Stomach (tissue), 8 donors: ENCODE measurements at regions not wholly inside any gene's neighbourhood (a gene's known extent, or its start where the extent isn't known, plus 50 kb on each side); places are given as distances from the start of the nearest gene placed in this dataset.
"Not testable (repeated sequence)": the region's sequence is repeated elsewhere in the genome, so short reads cannot be mapped to it uniquely, and the experiment has no call there.

Experiments
- DNase-seq, 2 donors: peaks; one replicate each; pipeline versions ENCODE4 v3.0.0 to v3.0.0-alpha.2; 2013 to 2019
- H3K27ac ChIP-seq, 5 donors: fragments of 200-600 bp in 4 of 5; sonication (generic) in 4 of 5; one replicate each; pipeline ENCODE4 v1.5.1; 2013 to 2019; ENCODE audit warnings: mild to moderate bottlenecking in 1 of 5, moderate library complexity in 1 of 5
- H3K27me3 ChIP-seq, 3 donors: fragments of 200-600 bp; sonication (generic); one replicate each; pipeline ENCODE4 v1.5.1; 2017 to 2019; ENCODE audit warnings: mixed run types in 1 of 3
- H3K36me3 ChIP-seq, 4 donors: fragments of 200-600 bp; sonication (generic); 1 replicate in 3 of 4; 2 replicates in 1 of 4; pipeline ENCODE4 v1.5.1; 2016 to 2019
- H3K4me1 ChIP-seq, 4 donors: fragments of 200-600 bp; sonication (generic); one replicate each; pipeline ENCODE4 v1.5.1; 2016 to 2019
- H3K4me3 ChIP-seq, 4 donors: fragments of 200-600 bp; sonication (generic) in 3 of 4; one replicate each; pipeline ENCODE4 v1.5.1; 2016 to 2019; ENCODE audit warnings: mild to moderate bottlenecking in 1 of 4
- H3K9me3 ChIP-seq, 4 donors: fragments of 200-600 bp; sonication (generic); one replicate each; pipeline ENCODE4 v1.5.1; 2016 to 2019
- CTCF ChIP-seq, 7 experiments: fragments of 450-650 bp in 4 of 7; fragments of 200-600 bp in 3 of 7; sonication (generic) in 3 of 7; IDR thresholded peaks; one replicate each; pipeline ENCODE4 v1.5.1; 2016 to 2019; ENCODE audit warnings: antibody characterized with exemption in 7 of 7, control low read depth in 2 of 7, mild to moderate bottlenecking in 1 of 7
- EP300 ChIP-seq: sonication (generic); formaldehyde crosslinking; IDR thresholded peaks from one replicate; pipeline ENCODE4 v1.6.1; 2017; ENCODE audit warnings: antibody characterized with exemption
- POLR2A ChIP-seq, 4 donors: fragments of 450-650 bp; IDR thresholded peaks; one replicate each; pipeline ENCODE4 v1.6.1; 2016; ENCODE audit warnings: antibody characterized with exemption in 4 of 4, control low read depth in 2 of 4, mild to moderate bottlenecking in 1 of 4, moderate library complexity in 1 of 4
- POLR2AphosphoS5 ChIP-seq, 3 donors: sonication (generic); formaldehyde crosslinking; IDR thresholded peaks; one replicate each; pipeline ENCODE4 v1.6.1; 2016; ENCODE audit warnings: antibody characterized with exemption in 3 of 3
- WGBS, 5 donors: extraction: QIAGEN DNeasy Blood & Tissue Kit in 3 of 5; methylation state at CpG; one replicate each; pipeline versions ENCODE4 v1.1.5 to v1.1.7; 2013 to 2018; 5-methylcytosine and 5-hydroxymethylcytosine counted together
- intact Hi-C: fragments of 100-400 bp; cut with DNase I; formaldehyde crosslinking; loops from one replicate; pipeline ENCODE4 v1.15.1; 2023; ENCODE audit warnings: low total_unique reads
- donor health status: healthy with polysubstance abuse.
- donor health status: Bipolar disorder and iron deficiency.
- donor health status: healthy.

GRCh38 chr6:27809939-27810767, 102.0 kb downstream of the OR2B2 start:
- Histone ChIP-seq H3K9me3 (no peaks in the 10 kb centered on the region), H3K4me1 (peaks cover 0 to 50% (median 30%) of the 10 kb centered on the region in 4 donors), H3K27me3 (peaks cover 0 to 13% (median 0%) of the 10 kb centered on the region in 3 donors), H3K27ac (peak overlapping the region; percentile 83 to 97 (median 94)), H3K4me3 (peak overlapping the region; percentile 48 to 63 (median 58)), H3K36me3 (no peaks in the 10 kb centered on the region)
- intact Hi-C loops: no loop called here
- 1 to 2% (median 1%) methylated on average over 40 to 51 of the region's 51 CpGs for WGBS, 5 donors
- peak; percentile 83 to 98 for DNase-seq
- no peak for TF ChIP-seq EP300
- TF ChIP-seq CTCF (IDR thresholded peaks at IDR 0.05): peak in 2 of 7 experiments; percentile 11 to 20
- peak in 2 of 4 donors; percentile 96 to 98 for TF ChIP-seq POLR2A (IDR thresholded peaks at IDR 0.05)
- TF ChIP-seq POLR2AphosphoS5 (IDR thresholded peaks at IDR 0.05): peak; percentile 97 to 100 (median 100)

- DNase-seq: no peak
- Histone ChIP-seq H3K4me1 (peaks cover 0 to 47% (median 27%) of the 10 kb centered on the region in 4 donors), H3K36me3 (no peaks in the 10 kb centered on the region), H3K27ac (peak overlapping the region in 4 of 5 donors; percentile 86 to 95 (median 91)), H3K27me3 (peaks cover 0 to 15% (median 0%) of the 10 kb centered on the region in 3 donors), H3K4me3 (peak overlapping the region; percentile 48 to 63 (median 58)), H3K9me3 (no peaks in the 10 kb centered on the region)
- intact Hi-C loops: no loop called here
- 16 to 22% (median 19%) methylated on average over 7 of the region's 7 CpGs for WGBS, 5 donors
- no peak for TF ChIP-seq EP300
- TF ChIP-seq POLR2AphosphoS5 (IDR thresholded peaks at IDR 0.05): no peak
- TF ChIP-seq POLR2A (IDR thresholded peaks at IDR 0.05): no peak
- no peak for TF ChIP-seq CTCF (IDR thresholded peaks at IDR 0.05)
Measured at GRCh38 chr6:27809067-27809938, 102.9 kb downstream of the OR2B2 start.

GRCh38 chr6:27808242-27809066, 103.7 kb downstream of the OR2B2 start:
- H3K9me3 ChIP-seq, intact Hi-C loops, H3K36me3 ChIP-seq: not testable (repeated sequence)
- WGBS, 5 donors: 5 to 12% (median 7%) methylated on average over 13 to 24 of the region's 43 CpGs
- peaks cover 0 to 15% (median 0%) of the 10 kb centered on the region in 3 donors for H3K27me3 ChIP-seq
- TF ChIP-seq POLR2AphosphoS5 (IDR thresholded peaks at IDR 0.05): peak in 1 of 3 donors; percentile 13
- peak overlapping the region; percentile 51 to 62 (median 56) for H3K4me3 ChIP-seq
- peak overlapping the region; percentile 85 to 95 (median 88) for H3K27ac ChIP-seq
- peak in 1 of 2 donors; percentile 63 for DNase-seq
- peaks cover 0 to 41% (median 27%) of the 10 kb centered on the region in 4 donors for H3K4me1 ChIP-seq

- WGBS, 5 donors: 0 to 1% (median 1%) methylated on average over 30 to 43 of the region's 43 CpGs
- peaks cover 0 to 15% (median 0%) of the 10 kb centered on the region in 3 donors for H3K27me3 ChIP-seq
- H3K4me1 ChIP-seq: peaks cover 0 to 41% (median 27%) of the 10 kb centered on the region in 4 donors
- peak overlapping the region; percentile 51 to 62 (median 56) for H3K4me3 ChIP-seq
- peak overlapping the region; percentile 85 to 95 (median 88) for H3K27ac ChIP-seq
- H3K9me3 ChIP-seq, H3K36me3 ChIP-seq, intact Hi-C loops: not testable (repeated sequence)
- DNase-seq: peak; percentile 71 to 97
- TF ChIP-seq POLR2AphosphoS5 (IDR thresholded peaks at IDR 0.05): peak in 2 of 3 donors; percentile 92 to 96
Measured at GRCh38 chr6:27807441-27808241, 104.6 kb downstream of the OR2B2 start.
